GM10248 (cell line): ENCODE measurements at regions not wholly inside any gene's neighbourhood (a gene's known extent, or its start where the extent isn't known, plus 50 kb on each side); places are given as distances from the start of the nearest gene placed in this dataset.

Experiments used
- CTCF ChIA-PET: fragments of 300-600 bp; sonication (Branson Sonifier 250); formaldehyde crosslinking; extraction: SDS; loops from one replicate; lab custom pipeline; 2021; ENCODE audit warnings: antibody characterized with exemption; lab: Yijun Ruan, JAX
- POLR2A ChIA-PET: fragments of 350-650 bp; sonication (Branson Sonifier 250); formaldehyde crosslinking; extraction: SDS; loops from one replicate; lab custom pipeline; 2020; ENCODE audit warnings: antibody characterized with exemption; lab: Yijun Ruan, JAX
- DNase-seq: peaks from one replicate; pipeline ENCODE4 v3.0.0; 2012; ENCODE audit errors: extremely low spot score
- TF ChIP-seq, protein P1 (sequence below): IDR thresholded peaks from 2 replicates; pipeline ENCODE4 v1.5.1; 2012; ENCODE audit warnings: mild to moderate bottlenecking, low read depth; ENCODE audit errors: extremely low read depth, missing control alignments, control extremely low read depth

DNA sequence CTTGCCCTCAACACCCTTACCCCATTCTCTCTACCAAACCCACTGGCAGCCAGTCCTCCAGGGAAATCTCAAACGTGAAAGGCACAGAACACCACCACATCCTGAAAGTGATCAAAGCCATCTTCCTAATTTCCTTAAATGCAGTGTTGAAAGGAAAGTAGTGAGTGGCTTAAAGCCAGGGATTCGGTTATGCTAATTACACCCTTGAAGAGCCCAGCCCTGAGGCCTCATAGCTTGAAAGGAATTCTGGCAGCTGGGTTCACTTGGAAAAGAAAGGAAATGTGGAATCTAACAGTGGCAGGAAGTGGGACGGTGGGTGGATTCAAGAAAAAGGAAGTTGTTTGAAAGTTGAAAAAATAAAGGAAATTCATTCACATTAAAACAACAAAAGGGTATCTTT, 73.0 kb upstream of the FICD start:
- DNase-seq, result no peak
- ChIA-PET POLR2A (no interaction called here), CTCF (no interaction called here)
- TF ChIP-seq, protein P1, sequence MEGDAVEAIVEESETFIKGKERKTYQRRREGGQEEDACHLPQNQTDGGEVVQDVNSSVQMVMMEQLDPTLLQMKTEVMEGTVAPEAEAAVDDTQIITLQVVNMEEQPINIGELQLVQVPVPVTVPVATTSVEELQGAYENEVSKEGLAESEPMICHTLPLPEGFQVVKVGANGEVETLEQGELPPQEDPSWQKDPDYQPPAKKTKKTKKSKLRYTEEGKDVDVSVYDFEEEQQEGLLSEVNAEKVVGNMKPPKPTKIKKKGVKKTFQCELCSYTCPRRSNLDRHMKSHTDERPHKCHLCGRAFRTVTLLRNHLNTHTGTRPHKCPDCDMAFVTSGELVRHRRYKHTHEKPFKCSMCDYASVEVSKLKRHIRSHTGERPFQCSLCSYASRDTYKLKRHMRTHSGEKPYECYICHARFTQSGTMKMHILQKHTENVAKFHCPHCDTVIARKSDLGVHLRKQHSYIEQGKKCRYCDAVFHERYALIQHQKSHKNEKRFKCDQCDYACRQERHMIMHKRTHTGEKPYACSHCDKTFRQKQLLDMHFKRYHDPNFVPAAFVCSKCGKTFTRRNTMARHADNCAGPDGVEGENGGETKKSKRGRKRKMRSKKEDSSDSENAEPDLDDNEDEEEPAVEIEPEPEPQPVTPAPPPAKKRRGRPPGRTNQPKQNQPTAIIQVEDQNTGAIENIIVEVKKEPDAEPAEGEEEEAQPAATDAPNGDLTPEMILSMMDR, result no peak

DNA sequence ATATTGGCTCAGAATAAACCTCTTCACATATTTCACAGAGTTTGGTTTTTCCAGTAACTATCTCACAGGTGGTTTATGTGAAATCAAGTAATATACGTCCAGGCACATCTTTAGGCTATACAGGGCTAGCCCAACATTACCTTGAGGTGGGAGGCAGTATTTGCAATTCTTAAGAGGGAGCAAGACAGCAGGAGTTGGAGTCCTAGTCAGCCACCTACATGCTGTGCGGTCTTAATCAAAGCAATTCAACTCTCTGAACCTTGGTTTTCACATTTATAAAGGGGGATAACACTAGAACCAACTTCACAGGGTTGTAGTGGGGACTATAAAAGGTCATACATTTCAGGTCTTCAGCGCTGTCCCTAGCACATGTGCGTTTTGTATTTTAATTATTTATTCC, 73.5 kb upstream of the FICD start:
- no peak for DNase-seq
- ChIA-PET CTCF (no interaction called here), POLR2A (no interaction called here)
- TF ChIP-seq, protein P1, result no peak

DNA sequence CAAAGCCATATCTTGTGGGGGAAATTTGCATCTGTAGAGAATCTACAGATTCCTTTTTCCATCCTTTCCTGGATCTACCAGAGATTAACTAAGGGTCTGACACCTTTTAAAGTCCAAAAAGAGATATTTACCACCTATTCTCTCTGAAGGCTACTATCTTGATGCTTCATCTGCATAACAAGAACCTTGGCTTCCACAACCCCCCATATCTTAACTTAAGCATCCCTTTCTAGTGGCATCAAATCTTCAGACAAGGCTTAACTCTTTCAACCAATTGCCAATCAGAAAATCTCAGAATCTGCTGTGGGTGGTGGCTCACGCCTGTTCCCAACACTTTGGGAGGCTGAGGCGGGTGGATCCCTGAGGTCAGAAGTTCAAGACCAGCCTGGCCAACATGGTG, 74.3 kb upstream of the FICD start:
- DNase-seq, result no peak
- TF ChIP-seq, protein P1, result no peak
- POLR2A ChIA-PET, result no interaction called here
- CTCF ChIA-PET, result no interaction called here

DNA sequence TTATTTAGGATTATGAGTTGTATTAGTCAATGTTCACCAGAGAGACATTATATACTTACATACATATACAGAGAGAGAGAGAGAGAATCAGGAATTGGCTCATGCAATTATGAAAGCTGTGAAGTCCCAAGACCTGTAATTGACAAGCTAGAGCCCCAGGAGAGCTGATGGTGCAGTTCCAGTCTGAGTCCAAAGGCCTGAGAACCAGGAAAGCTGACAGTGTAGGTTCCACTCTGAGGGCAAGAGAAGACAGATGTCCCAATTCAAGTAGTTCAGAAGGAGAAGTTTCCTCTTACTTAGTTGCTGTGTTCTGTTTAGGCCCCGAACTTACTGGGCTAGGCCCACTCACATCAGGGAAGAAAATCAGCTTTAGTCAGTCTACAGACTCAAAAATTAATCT, 76.4 kb upstream of the FICD start:
- DNase-seq, result no peak
- POLR2A ChIA-PET, result no interaction called here
- CTCF ChIA-PET, result interaction anchor here (1.1 kb wide), 1 partner anchor 11 kb away, joined by 3 read pairs; no protein-coding TSS in a partner anchor
- TF ChIP-seq, protein P1, result no peak

DNA sequence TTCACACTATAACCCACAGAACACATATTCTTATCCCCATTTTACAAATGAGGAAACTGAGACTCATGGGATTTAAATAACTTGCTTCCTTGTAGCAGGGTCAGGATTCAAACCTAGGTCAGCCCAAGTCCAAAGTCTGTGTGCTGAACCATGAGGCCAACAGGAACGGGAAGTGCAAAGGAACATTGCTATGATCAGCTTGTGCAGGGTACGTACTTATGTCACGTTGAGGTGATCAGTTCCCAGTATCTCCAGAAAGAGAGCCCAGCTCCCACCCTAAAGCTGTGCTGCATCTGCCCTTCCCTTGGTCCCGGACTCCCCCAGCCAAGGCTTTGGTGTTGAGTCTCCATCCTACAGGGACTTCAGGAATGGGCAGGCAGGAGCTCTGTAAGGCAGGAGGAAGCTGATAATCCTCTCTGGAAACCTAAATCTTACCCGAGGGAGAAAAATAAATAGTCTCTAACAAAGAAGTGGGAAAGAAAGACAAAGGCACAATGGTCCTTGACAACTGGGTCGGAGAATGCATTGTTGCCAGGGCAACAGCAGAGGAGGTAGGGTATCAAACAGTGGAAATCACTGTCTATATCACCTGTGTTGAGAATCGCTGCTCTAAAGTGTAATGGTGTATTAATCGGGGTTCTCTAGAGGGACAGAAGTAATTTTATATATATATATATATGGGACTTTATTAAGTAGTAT, 82.5 kb upstream of the FICD start:
- DNase-seq, result no peak
- POLR2A ChIA-PET, result no interaction called here
- TF ChIP-seq, protein P1, result no peak
- CTCF ChIA-PET, result no interaction called here

DNA sequence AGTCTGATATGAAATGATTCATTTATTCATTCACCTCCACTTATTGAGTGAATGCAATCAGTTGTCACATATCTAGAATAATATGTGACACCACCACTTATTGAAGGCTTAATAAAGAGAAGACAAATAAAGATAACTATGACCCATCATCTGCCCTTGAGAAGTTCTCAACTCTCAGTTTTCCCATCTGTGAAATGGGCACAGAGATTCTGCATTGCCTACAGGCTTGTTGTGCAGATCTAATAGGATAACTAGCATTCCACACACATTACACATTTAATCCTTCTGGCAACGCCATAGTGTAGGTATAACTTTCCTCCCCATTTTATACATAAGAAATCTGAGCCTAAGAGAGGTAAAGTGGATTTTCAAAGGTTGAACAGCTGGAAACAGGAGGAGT, 84.2 kb upstream of the FICD start:
- ChIA-PET POLR2A (no interaction called here), CTCF (interaction anchor here (1.0 kb wide), 1 partner anchor 26 kb away, joined by 3 read pairs; no protein-coding TSS in a partner anchor)
- no peak for DNase-seq
- TF ChIP-seq, protein P1, result no peak
